Keratinocyte (primary cell): ENCODE measurements at regions not wholly inside any gene's neighbourhood (a gene's known extent, or its start where the extent isn't known, plus 50 kb on each side); places are given as distances from the start of the nearest gene placed in this dataset.
A peak's percentile ranks its signal among the peaks of the same experiment; 100 is the strongest.

Source experiments
- DNase-seq: peaks from one replicate; pipeline ENCODE4 v3.0.0-alpha.2; 2011; ENCODE audit warnings: low read depth, missing footprints, low spot score
- FAIRE-seq: peaks from 2 replicates; lab custom pipeline; 2011; peaks lifted over from hg19 to GRCh38; lab: Jason Lieb, UNC
- H2AFZ ChIP-seq: 2 replicates; pipeline ENCODE4 v1.6.0; 2012; ENCODE audit warnings: low read length, control low read depth, inconsistent platforms; ENCODE audit not compliant: control insufficient read depth
- H3K27ac ChIP-seq: 2 replicates; pipeline ENCODE4 v1.5.1; 2011; ENCODE audit warnings: low read length; ENCODE audit not compliant: control insufficient read depth, insufficient read depth
- H3K27me3 ChIP-seq: 3 replicates; pipeline ENCODE4 v1.6.0; 2011; ENCODE audit warnings: low read length; ENCODE audit not compliant: control insufficient read depth, insufficient read depth; ENCODE audit errors: extremely low read depth
- H3K36me3 ChIP-seq, 2 experiments: 2 replicates in 1 of 2; 3 replicates in 1 of 2; pipeline ENCODE4 v1.5.1; 2011; ENCODE audit warnings: low read length in 2 of 2, mild to moderate bottlenecking in 1 of 2; ENCODE audit not compliant: control insufficient read depth in 2 of 2, insufficient read depth in 2 of 2; ENCODE audit errors: extremely low read depth in 1 of 2
- H3K4me1 ChIP-seq: 3 replicates; pipeline ENCODE4 v1.5.1; 2011; ENCODE audit warnings: low read length; ENCODE audit not compliant: control insufficient read depth, insufficient read depth; ENCODE audit errors: extremely low read depth
- H3K4me2 ChIP-seq: 3 replicates; pipeline ENCODE4 v1.6.0; 2011; ENCODE audit warnings: low read depth, low read length; ENCODE audit not compliant: control insufficient read depth, insufficient read depth; ENCODE audit errors: extremely low read depth
- H3K4me3 ChIP-seq, 3 experiments: fragments of 200-600 bp in 1 of 3; sonication (generic) in 1 of 3; 2 replicates in 2 of 3; 3 replicates in 1 of 3; pipeline ENCODE4 v1.5.1; 2011 to 2016; ENCODE audit warnings: low read length in 3 of 3, mild to moderate bottlenecking in 3 of 3, control low read depth in 2 of 3, inconsistent platforms in 1 of 3, low read depth in 1 of 3, mixed read lengths in 1 of 3, mixed run types in 1 of 3, moderate library complexity in 1 of 3; ENCODE audit not compliant: control insufficient read depth in 2 of 3, insufficient read depth in 2 of 3; ENCODE audit errors: extremely low read depth in 1 of 3
- H3K79me2 ChIP-seq: 2 replicates; pipeline ENCODE4 v1.6.0; 2012; ENCODE audit warnings: low read length; ENCODE audit not compliant: control insufficient read depth, insufficient read depth
- H3K9ac ChIP-seq: 3 replicates; pipeline ENCODE4 v1.6.0; 2011; ENCODE audit warnings: low read length; ENCODE audit not compliant: control insufficient read depth, insufficient read depth; ENCODE audit errors: extremely low read depth
- H3K9me1 ChIP-seq: 3 replicates; pipeline ENCODE4 v1.6.0; 2011; ENCODE audit warnings: low read length; ENCODE audit not compliant: control insufficient read depth, insufficient read depth; ENCODE audit errors: extremely low read depth
- H3K9me3 ChIP-seq: 2 replicates; pipeline ENCODE4 v1.5.1; 2012; ENCODE audit warnings: low read depth, low read length; ENCODE audit not compliant: control insufficient read depth
- H4K20me1 ChIP-seq: 3 replicates; pipeline ENCODE4 v1.6.0; 2011; ENCODE audit warnings: low read length; ENCODE audit not compliant: control insufficient read depth, insufficient read depth; ENCODE audit errors: extremely low read depth
- CTCF ChIP-seq, 3 experiments: IDR thresholded peaks in 1 of 3; conservative IDR thresholded peaks in 1 of 3; optimal IDR thresholded peaks in 1 of 3; 2 replicates in 2 of 3; 3 replicates in 1 of 3; pipeline versions ENCODE3 to v1.5.1; 2011; ENCODE audit warnings: low read length in 3 of 3, mild to moderate bottlenecking in 3 of 3, moderate library complexity in 2 of 3, control low read depth in 1 of 3, inconsistent platforms in 1 of 3; ENCODE audit not compliant: insufficient read depth in 2 of 3; ENCODE audit errors: extremely low read depth in 1 of 3
- EZH2 ChIP-seq: IDR thresholded peaks from one replicate; pipeline ENCODE4 v1.6.1; 2012; ENCODE audit warnings: inconsistent platforms, mild to moderate bottlenecking, low read length, moderate library complexity
- dilution Hi-C: fragments of 300-500 bp; cut with MboI; formaldehyde crosslinking; loops from one replicate; pipeline ENCODE4 v1.7.0; 2020; ENCODE audit warnings: low sequenced_read_pairs; ENCODE audit not compliant: extremely low pct_ligation_motif_present

GRCh38 chr17:6290488-6291196 lies 144.3 kb downstream of the AIPL1 start:
- dilution Hi-C loops = no loop called here
- H3K9me1 ChIP-seq = no peaks in the 10 kb centered on the region
- no peak for TF ChIP-seq CTCF (optimal IDR thresholded peaks at IDR 0.05 in 1 of 3, IDR thresholded peaks at IDR 0.05 in 1 of 3, conservative IDR thresholded peaks at IDR 0.05 in 1 of 3; ENCODE audit: extremely low read depth in 1 of 3, insufficient read depth in 2 of 3, low read length in 3 of 3)
- TF ChIP-seq EZH2 = no peak
- no peaks in the 10 kb centered on the region for H3K4me1 ChIP-seq
- H3K27ac ChIP-seq = no peak overlapping the region
- H3K4me2 ChIP-seq = no peak overlapping the region
- H3K9ac ChIP-seq = no peak overlapping the region
- H3K9me3 ChIP-seq = no peaks in the 10 kb centered on the region
- no peaks in the 10 kb centered on the region for H4K20me1 ChIP-seq
- H3K79me2 ChIP-seq = no peaks in the 10 kb centered on the region
- peaks cover 7% of the 10 kb centered on the region for H3K27me3 ChIP-seq
- no peaks in the 10 kb centered on the region for H3K36me3 ChIP-seq
- FAIRE-seq (no peak), DNase-seq (no peak)
- H2AFZ ChIP-seq = no peak overlapping the region
- no peak overlapping the region for H3K4me3 ChIP-seq

- Histone ChIP-seq H3K4me3 (no peak overlapping the region), H3K27ac (no peak overlapping the region), H4K20me1 (no peaks in the 10 kb centered on the region), H3K36me3 (no peaks in the 10 kb centered on the region), H3K4me1 (no peaks in the 10 kb centered on the region), H3K9me1 (no peaks in the 10 kb centered on the region), H3K79me2 (no peaks in the 10 kb centered on the region), H3K9me3 (no peaks in the 10 kb centered on the region), H3K9ac (no peak overlapping the region), H3K27me3 (peaks cover 10% of the 10 kb centered on the region), H3K4me2 (no peak overlapping the region), H2AFZ (no peak overlapping the region)
- no peak for FAIRE-seq
- dilution Hi-C loops = no loop called here
- no peak for DNase-seq
- TF ChIP-seq EZH2 = no peak
- peak in 2 of 3 experiments; percentile 19 to 33 for TF ChIP-seq CTCF (optimal IDR thresholded peaks at IDR 0.05 in 1 of 3, IDR thresholded peaks at IDR 0.05 in 1 of 3, conservative IDR thresholded peaks at IDR 0.05 in 1 of 3; ENCODE audit: extremely low read depth in 1 of 3, insufficient read depth in 2 of 3, low read length in 3 of 3)
Measured at GRCh38 chr17:6286233-6286632, 148.7 kb downstream of the AIPL1 start.
